ENCODE measurements at regions not wholly inside any gene's neighbourhood (a gene's known extent, or its start where the extent isn't known, plus 50 kb on each side); places are given as distances from the start of the nearest gene placed in this dataset.

- TF ChIP-seq CTCF (IDR thresholded peaks at IDR 0.05), result no peak
These were observed 419.5 kb downstream of the EDEM1 start for GRCh38 chr3:5606884-5607472.

GRCh38 chr3:5607581-5607980, 420.1 kb downstream of the EDEM1 start:
- no peak for TF ChIP-seq CTCF (IDR thresholded peaks at IDR 0.05)

DNA sequence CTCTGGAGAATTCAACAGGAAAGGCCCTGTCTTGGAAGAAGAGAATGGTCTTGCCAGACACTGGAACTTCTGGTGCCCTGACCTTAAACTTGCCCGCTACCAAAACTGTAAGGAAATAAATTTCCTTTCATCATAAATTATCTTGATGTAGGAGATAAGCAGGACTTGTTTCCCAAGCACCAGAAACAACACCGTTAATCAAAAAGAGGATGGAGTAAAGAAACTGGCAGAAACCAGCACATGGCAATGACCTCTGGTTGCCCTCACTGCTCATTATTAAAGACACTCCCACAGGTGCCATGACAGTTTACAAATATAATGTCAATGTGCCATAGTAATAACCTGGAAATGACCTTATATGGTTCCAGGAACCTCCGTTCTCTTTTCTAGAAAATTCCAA, 426.1 kb downstream of the EDEM1 start:
- TF ChIP-seq CTCF (IDR thresholded peaks at IDR 0.05), result no peak

DNA sequence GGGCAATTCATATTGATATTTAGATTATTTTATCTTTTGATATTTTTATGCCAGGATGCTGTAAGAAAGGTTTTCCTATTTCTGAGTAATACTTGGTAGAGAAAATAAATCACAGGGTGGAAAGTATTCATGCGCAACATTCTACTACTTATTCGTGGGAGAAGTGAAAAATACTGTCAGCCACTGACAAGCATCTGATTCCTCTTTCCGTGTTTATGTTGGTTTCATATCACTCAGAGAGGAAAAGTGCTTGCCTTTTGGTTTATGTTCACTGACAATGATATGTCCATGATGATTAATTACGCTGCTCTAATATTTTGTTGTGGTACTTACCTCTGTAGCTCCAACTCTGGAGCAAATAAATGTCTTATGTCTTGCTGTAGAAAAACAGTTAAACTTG, 429.4 kb downstream of the EDEM1 start:
- TF ChIP-seq CTCF (IDR thresholded peaks at IDR 0.05), result no peak

- TF ChIP-seq CTCF (IDR thresholded peaks at IDR 0.05), result no peak
These were observed 430.7 kb downstream of the EDEM1 start for GRCh38 chr3:5618170-5618569.

- TF ChIP-seq CTCF (IDR thresholded peaks at IDR 0.05), result no peak
These were observed 442.9 kb downstream of the EDEM1 start for GRCh38 chr3:5630406-5630805.

DNA sequence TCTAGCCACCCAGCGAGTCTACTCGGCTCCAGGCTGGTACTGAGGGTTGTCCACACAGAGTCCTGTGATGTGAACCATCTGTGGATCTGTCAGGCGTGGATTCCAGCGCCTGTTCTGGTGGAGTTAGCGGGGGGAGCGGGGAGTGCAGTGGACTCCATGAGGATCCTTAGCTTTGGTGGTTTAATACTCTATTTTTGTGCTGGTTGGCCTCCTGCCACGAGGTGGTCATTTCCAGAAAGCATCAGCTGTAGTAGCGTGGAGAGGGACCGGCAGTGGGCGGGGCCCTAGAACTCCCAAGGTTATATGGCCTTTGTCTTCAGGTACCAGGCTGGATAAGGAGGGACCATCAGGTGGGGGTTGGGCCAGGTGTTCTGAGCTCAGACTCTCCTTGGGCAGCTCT, 446.5 kb downstream of the EDEM1 start:
- no peak for TF ChIP-seq CTCF (IDR thresholded peaks at IDR 0.05)

DNA sequence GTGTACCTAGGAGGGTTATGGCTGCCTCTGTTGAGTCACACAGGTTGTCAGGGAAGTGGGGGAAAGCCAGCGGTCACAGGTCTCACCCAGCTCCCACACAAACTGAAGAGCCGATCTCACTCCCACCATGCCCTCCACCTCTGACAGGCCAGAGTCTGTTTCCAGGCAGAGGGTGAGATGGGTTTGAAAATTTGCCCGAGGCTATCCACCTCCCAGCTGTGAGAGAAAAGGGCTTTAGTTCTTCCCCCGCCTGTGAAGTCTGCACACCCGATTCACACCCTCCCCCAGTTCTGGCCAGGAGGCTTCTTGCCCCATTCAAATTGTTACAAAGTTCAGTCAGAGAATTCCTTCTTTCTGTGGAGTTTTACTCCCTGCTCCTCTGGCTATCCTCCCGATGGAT, 446.9 kb downstream of the EDEM1 start:
- no peak for TF ChIP-seq CTCF (IDR thresholded peaks at IDR 0.05)
